ENCODE measurements at regions not wholly inside any gene's neighbourhood (a gene's known extent, or its start where the extent isn't known, plus 50 kb on each side); places are given as distances from the start of the nearest gene placed in this dataset.

DNA sequence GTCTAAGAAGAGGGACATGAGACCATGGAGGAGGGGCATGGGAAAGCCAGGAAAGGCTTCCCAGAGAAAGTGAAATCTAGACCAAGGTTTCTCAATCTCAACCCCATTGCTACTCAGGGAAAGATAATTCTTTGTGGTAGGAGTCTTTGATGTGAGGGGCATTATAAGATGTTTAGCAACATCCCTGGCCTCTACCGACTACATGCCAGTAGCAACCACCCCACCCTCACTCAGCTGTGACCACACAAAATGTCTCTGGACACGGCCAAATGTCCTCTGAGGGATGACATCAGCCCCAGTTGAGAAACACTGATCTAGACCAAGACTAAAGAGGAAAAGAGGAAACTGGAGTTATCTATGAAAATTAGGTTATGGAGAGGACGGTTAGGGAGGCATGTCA is 298.5 kb upstream of the KIF2A start:
- FAIRE-seq (no peak), DNase-seq (ENCODE audit: low read depth, low spot score) (no peak)
- Histone ChIP-seq H3K4me1 (ENCODE audit: control insufficient read depth, extremely low read depth, insufficient read depth, low read length) (no peaks in the 10 kb centered on the region), H3K9me3 (replicated peaks; ENCODE audit: control insufficient read depth, insufficient read depth, low read length) (no peaks in the 10 kb centered on the region), H3K9ac (replicated peaks; ENCODE audit: extremely low read depth, insufficient read depth, low read length) (no peak overlapping the region), H3K4me2 (ENCODE audit: insufficient read depth, low read length) (no peak overlapping the region), H3K4me3 (replicated peaks in 1 of 3; ENCODE audit: insufficient read depth in 1 of 3, low read depth in 1 of 3, low read length in 3 of 3) (no peak overlapping the region), H3K27ac (ENCODE audit: insufficient read depth, low read depth, low read length) (no peak overlapping the region), H3K27me3 (ENCODE audit: control insufficient read depth in 2 of 2, insufficient read depth in 2 of 2, low read length in 2 of 2) (no peaks in the 10 kb centered on the region), H2AFZ (ENCODE audit: low read depth, low read length) (no peak overlapping the region), H3K9me1 (replicated peaks; ENCODE audit: control insufficient read depth, extremely low read depth, insufficient read depth, low read length) (no peaks in the 10 kb centered on the region), H3K79me2 (ENCODE audit: control insufficient read depth, insufficient read depth, low read length) (no peaks in the 10 kb centered on the region), H4K20me1 (replicated peaks; ENCODE audit: control insufficient read depth, extremely low read depth, insufficient read depth, low read length) (no peaks in the 10 kb centered on the region), H3K36me3 (ENCODE audit: control insufficient read depth in 2 of 2, extremely low read depth in 1 of 2, insufficient read depth in 2 of 2, low read length in 2 of 2) (no peaks in the 10 kb centered on the region)
- TF ChIP-seq, protein P1, sequence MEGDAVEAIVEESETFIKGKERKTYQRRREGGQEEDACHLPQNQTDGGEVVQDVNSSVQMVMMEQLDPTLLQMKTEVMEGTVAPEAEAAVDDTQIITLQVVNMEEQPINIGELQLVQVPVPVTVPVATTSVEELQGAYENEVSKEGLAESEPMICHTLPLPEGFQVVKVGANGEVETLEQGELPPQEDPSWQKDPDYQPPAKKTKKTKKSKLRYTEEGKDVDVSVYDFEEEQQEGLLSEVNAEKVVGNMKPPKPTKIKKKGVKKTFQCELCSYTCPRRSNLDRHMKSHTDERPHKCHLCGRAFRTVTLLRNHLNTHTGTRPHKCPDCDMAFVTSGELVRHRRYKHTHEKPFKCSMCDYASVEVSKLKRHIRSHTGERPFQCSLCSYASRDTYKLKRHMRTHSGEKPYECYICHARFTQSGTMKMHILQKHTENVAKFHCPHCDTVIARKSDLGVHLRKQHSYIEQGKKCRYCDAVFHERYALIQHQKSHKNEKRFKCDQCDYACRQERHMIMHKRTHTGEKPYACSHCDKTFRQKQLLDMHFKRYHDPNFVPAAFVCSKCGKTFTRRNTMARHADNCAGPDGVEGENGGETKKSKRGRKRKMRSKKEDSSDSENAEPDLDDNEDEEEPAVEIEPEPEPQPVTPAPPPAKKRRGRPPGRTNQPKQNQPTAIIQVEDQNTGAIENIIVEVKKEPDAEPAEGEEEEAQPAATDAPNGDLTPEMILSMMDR (IDR thresholded peaks at IDR 0.05; ENCODE audit: extremely low read depth in 1 of 2, insufficient read depth in 1 of 2, low read depth in 1 of 2, low read length in 2 of 2) = no peak
- TF ChIP-seq EZH2 (IDR thresholded peaks at IDR 0.05; ENCODE audit: borderline replicate concordance, low read depth, low read length, severe bottlenecking) (no peak), POLR2A (IDR thresholded peaks at IDR 0.05; ENCODE audit: low read depth, low read length) (no peak), GATA2 (IDR thresholded peaks at IDR 0.05; ENCODE audit: insufficient read depth, insufficient read length, low read depth, low read length) (no peak), POLR2AphosphoS5 (IDR thresholded peaks at IDR 0.05; ENCODE audit: insufficient read depth, low read depth, low read length) (no peak), FOS (IDR thresholded peaks at IDR 0.05; ENCODE audit: borderline replicate concordance, insufficient read depth, low read length) (no peak), MYC (IDR thresholded peaks at IDR 0.05; ENCODE audit: low read depth, low read length) (no peak), JUN (IDR thresholded peaks at IDR 0.05; ENCODE audit: borderline replicate concordance, insufficient read depth, insufficient read length, low read depth) (no peak)
- TF ChIP-seq, protein P2, sequence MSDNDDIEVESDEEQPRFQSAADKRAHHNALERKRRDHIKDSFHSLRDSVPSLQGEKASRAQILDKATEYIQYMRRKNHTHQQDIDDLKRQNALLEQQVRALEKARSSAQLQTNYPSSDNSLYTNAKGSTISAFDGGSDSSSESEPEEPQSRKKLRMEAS (IDR thresholded peaks at IDR 0.05; ENCODE audit: insufficient read depth, insufficient read length) = no peak
- dilution Hi-C loops (cut with MboI; ENCODE audit: extremely low pct_ligation_motif_present, low sequenced_read_pairs) = no loop called here
- ChIA-PET POLR2A (no interaction called here), CTCF (no interaction called here)
- intact Hi-C loops (cut with micrococcal nuclease) = no loop called here
- no TSS peak for BruUV-seq (replicated peaks)
